ENCODE measurements at regions not wholly inside any gene's neighbourhood (a gene's known extent, or its start where the extent isn't known, plus 50 kb on each side); places are given as distances from the start of the nearest gene placed in this dataset.

DNA sequence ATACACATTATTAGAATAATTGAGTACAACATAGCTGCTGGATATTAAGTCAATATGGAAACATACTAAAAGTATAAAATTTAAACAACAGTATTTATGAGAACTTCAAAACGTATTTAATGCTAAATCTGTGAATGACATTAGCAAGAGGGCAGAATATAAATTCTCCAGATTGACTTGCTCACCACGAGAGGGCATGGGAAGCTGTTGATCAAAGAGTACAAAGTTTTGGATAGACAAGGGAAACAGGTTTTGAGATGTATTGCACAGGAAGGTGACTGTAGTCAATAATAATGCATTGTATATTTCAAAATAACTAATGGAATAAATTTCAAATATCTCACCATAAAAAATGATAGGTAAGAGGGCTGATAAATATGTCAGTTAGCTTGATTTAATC, 768.2 kb downstream of the CENPC start:
- TF ChIP-seq POLR2A (IDR thresholded peaks at IDR 0.05), result no peak
- TF ChIP-seq, protein P1, sequence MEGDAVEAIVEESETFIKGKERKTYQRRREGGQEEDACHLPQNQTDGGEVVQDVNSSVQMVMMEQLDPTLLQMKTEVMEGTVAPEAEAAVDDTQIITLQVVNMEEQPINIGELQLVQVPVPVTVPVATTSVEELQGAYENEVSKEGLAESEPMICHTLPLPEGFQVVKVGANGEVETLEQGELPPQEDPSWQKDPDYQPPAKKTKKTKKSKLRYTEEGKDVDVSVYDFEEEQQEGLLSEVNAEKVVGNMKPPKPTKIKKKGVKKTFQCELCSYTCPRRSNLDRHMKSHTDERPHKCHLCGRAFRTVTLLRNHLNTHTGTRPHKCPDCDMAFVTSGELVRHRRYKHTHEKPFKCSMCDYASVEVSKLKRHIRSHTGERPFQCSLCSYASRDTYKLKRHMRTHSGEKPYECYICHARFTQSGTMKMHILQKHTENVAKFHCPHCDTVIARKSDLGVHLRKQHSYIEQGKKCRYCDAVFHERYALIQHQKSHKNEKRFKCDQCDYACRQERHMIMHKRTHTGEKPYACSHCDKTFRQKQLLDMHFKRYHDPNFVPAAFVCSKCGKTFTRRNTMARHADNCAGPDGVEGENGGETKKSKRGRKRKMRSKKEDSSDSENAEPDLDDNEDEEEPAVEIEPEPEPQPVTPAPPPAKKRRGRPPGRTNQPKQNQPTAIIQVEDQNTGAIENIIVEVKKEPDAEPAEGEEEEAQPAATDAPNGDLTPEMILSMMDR (IDR thresholded peaks at IDR 0.05 in 8 of 11, conservative IDR thresholded peaks at IDR 0.05 in 3 of 11), result no peak
